ENCODE measurements at regions not wholly inside any gene's neighbourhood (a gene's known extent, or its start where the extent isn't known, plus 50 kb on each side); places are given as distances from the start of the nearest gene placed in this dataset.
A peak's percentile ranks its signal among the peaks of the same experiment; 100 is the strongest.

DNA sequence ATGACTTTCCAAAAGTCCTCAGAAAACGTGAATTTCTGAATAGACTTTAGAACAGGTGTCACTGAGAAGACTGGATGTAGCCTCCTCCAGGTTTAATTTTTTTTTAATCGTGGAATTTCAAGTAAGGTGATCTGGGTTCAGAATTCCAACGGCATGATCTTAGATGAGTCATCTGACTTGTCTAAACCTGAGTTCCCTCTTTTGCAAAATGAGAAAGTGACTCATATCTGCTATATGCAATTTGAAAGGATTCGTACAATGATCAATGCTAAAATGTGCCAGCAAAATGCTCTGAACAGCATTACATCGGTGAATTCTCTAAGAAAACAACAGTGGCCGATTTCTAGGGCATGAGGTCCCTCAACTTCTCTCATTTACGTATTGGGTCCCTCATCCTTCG lies 69.1 kb upstream of the ZNF516 start:
- DNase-seq (ENCODE audit: low spot score in 2 of 2): no peak
- TF ChIP-seq CTCF (IDR thresholded peaks at IDR 0.05): no peak
- no peak overlapping the region for H3K4me3 ChIP-seq
- H3K27me3 ChIP-seq: no peaks in the 10 kb centered on the region
- H3K36me3 ChIP-seq: no peaks in the 10 kb centered on the region
- H3K27ac ChIP-seq: peak overlapping the region; percentile 67 to 71
- H3K9me3 ChIP-seq: no peaks in the 10 kb centered on the region
- H3K4me1 ChIP-seq: peaks cover 0 to 7% of the 10 kb centered on the region in 2 donors
- intact Hi-C loops (cut with DNase I): loop anchor here (2.0 kb wide), 1 partner anchor 71 kb away; no protein-coding TSS in a partner anchor

DNA sequence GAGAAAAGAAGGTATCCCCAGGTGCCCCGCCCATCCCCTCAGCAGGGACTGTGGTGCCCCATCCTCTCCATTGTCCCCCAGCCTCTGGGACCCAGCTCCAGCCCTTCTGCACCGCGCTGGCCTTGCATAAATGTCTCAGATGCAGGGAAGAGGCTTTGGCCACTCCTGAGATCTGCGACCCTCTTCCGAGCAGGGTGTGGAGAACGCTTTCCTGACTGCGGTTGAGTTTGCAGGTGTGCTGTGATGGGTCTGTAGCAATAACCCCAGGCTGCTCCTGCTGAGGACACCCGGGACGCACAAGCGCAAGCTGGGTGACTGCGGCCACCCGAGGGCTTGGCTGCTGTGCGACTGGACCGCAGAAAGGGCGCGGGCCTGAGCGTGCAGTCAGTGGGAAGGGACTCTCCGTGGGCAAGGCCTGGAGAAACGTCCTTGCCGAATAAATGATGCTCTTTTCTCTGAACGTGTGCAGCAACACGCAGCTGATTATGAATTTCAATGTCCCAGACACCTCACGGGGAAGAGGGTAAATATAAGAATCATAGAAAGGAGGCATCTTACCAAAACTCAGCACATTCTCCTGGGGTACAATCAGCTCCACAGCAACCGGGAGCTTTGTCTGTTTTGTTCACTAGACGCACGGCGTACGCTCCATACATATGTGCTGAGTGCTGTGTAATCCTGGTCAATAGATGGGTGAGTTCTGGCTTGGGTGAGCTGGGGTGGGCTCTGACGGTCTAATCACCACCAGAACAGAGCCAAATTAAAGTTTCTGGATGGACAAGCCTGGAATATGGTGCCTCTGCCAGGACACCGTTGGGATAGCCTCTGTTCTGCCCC lies 67.5 kb upstream of the ZNF516 start:
- Histone ChIP-seq H3K4me1 (peaks cover 0 to 7% of the 10 kb centered on the region in 2 donors), H3K36me3 (no peaks in the 10 kb centered on the region), H3K27me3 (no peaks in the 10 kb centered on the region), H3K9me3 (no peaks in the 10 kb centered on the region), H3K4me3 (no peak overlapping the region), H3K27ac (no peak overlapping the region)
- TF ChIP-seq CTCF (IDR thresholded peaks at IDR 0.05): no peak
- intact Hi-C loops (cut with DNase I): no loop called here
- no peak for DNase-seq (ENCODE audit: low spot score in 2 of 2)

DNA sequence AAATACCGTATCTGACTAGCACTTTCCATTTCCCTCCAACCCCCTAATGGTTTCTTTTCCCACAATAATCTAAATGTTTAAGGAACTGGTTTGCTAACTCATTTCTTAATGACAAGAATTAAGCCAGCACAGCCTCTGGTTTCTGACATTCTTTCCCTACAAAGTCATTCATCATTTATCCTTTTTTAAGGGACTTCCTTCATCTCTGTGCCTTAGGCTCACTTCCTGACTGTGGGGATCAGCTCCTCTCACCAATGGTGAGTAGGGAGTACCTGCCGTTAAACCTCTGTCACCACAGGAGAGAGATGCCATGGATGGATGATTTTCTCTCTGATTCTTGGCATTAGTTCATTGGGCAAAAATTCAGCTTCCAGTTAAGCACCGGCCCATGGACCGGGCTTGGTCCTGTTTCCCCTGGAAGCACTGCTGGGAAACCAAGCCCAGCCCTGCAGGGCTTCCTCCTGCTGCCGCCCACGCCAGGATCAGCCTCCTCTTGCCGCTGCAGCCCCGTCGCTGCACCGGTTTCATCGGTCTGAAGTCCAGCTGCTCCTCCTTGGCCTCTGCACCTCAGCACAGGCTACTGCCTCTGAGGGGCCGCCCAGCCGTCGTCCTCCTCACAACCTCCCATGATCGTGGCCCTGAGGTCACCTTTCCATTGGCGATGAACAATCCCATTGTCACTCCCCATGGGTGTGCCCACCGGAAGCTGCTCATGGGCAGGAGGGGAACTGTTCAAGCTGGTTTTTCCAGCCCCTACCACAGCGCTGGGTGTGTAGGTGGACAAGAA lies 64.0 kb upstream of the ZNF516 start:
- Histone ChIP-seq H3K9me3 (no peaks in the 10 kb centered on the region), H3K27me3 (no peaks in the 10 kb centered on the region), H3K36me3 (no peaks in the 10 kb centered on the region), H3K4me1 (no peaks in the 10 kb centered on the region), H3K27ac (no peak overlapping the region), H3K4me3 (no peak overlapping the region)
- intact Hi-C loops (cut with DNase I): no loop called here
- no peak for DNase-seq (ENCODE audit: low spot score in 2 of 2)
- no peak for TF ChIP-seq CTCF (IDR thresholded peaks at IDR 0.05)

- H3K27ac ChIP-seq: no peak overlapping the region
- no peaks in the 10 kb centered on the region for H3K36me3 ChIP-seq
- no peak for TF ChIP-seq CTCF (IDR thresholded peaks at IDR 0.05)
- no peaks in the 10 kb centered on the region for H3K27me3 ChIP-seq
- DNase-seq (ENCODE audit: low spot score in 2 of 2): no peak
- H3K4me3 ChIP-seq: no peak overlapping the region
- H3K9me3 ChIP-seq: no peaks in the 10 kb centered on the region
- intact Hi-C loops (cut with DNase I): no loop called here
- H3K4me1 ChIP-seq: no peaks in the 10 kb centered on the region
Measured at GRCh38 chr18:76557026-76557575, 62.1 kb upstream of the ZNF516 start.

- H3K36me3 ChIP-seq: no peaks in the 10 kb centered on the region
- intact Hi-C loops (cut with DNase I): no loop called here
- H3K9me3 ChIP-seq: no peaks in the 10 kb centered on the region
- H3K4me1 ChIP-seq: no peaks in the 10 kb centered on the region
- TF ChIP-seq CTCF (IDR thresholded peaks at IDR 0.05): no peak
- H3K27ac ChIP-seq: no peak overlapping the region
- H3K27me3 ChIP-seq: no peaks in the 10 kb centered on the region
- no peak for DNase-seq (ENCODE audit: low spot score in 2 of 2)
- H3K4me3 ChIP-seq: no peak overlapping the region
Measured at GRCh38 chr18:76554547-76555222, 59.6 kb upstream of the ZNF516 start.
